Neural progenitor cell (in vitro differentiated cells): ENCODE measurements at regions not wholly inside any gene's neighbourhood (a gene's known extent, or its start where the extent isn't known, plus 50 kb on each side); places are given as distances from the start of the nearest gene placed in this dataset.

Source experiments
- CTCF ChIP-seq: fragments of 200-600 bp; sonication (generic); IDR thresholded peaks from 2 replicates; pipeline ENCODE4 v1.5.1; 2017; ENCODE audit warnings: antibody characterized with exemption, mild to moderate bottlenecking
- EZH2 ChIP-seq: fragments of 200-600 bp; sonication (generic); IDR thresholded peaks from 2 replicates; pipeline ENCODE4 v1.6.1; 2017; ENCODE audit warnings: antibody characterized with exemption, mild to moderate bottlenecking, moderate library complexity
- EZH2phosphoT487 ChIP-seq: fragments of 200-600 bp; sonication (generic); IDR thresholded peaks from 2 replicates; pipeline ENCODE4 v1.6.1; 2017; ENCODE audit warnings: antibody characterized with exemption

- no peak for TF ChIP-seq CTCF
- no peak for TF ChIP-seq EZH2
- no peak for TF ChIP-seq EZH2phosphoT487
These were observed 91.1 kb downstream of the P2RY10 start for GRCh38 chrX:79036157-79036880.
